ENCODE measurements at regions not wholly inside any gene's neighbourhood (a gene's known extent, or its start where the extent isn't known, plus 50 kb on each side); places are given as distances from the start of the nearest gene placed in this dataset.
A peak's percentile ranks its signal among the peaks of the same experiment; 100 is the strongest.

DNA sequence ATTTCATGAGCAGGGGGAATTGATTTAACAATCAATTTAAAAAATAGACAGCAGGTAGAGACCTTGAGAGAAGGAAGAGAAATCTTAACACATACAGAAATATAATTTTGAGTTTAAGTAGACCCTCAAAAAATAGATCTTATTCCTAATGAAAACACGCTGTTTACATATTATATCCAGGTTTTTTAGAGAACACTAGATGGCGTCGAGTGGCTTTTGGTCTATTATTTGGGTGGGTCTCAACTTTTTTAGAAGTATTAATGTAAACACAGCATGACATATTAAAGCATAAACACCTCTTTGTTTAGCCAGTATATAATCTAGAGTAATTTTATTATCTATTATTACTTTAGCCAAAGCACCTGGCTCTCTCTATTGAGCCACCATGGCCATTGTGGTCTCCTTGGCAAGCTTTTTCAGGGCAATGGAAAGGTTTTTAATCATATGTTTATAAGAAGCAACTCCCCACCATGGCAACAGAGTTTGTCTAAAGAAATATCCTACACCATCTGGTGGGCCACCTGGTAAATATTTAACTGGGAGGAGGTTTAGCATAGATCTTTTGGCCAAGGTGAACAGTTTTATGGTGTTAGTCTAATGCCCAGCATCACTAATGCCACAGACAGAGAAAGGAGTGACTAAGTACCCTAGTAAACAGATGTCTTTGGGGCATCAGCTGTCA, 59.7 kb upstream of the PRSS1 start:
- TF ChIP-seq, protein P1, sequence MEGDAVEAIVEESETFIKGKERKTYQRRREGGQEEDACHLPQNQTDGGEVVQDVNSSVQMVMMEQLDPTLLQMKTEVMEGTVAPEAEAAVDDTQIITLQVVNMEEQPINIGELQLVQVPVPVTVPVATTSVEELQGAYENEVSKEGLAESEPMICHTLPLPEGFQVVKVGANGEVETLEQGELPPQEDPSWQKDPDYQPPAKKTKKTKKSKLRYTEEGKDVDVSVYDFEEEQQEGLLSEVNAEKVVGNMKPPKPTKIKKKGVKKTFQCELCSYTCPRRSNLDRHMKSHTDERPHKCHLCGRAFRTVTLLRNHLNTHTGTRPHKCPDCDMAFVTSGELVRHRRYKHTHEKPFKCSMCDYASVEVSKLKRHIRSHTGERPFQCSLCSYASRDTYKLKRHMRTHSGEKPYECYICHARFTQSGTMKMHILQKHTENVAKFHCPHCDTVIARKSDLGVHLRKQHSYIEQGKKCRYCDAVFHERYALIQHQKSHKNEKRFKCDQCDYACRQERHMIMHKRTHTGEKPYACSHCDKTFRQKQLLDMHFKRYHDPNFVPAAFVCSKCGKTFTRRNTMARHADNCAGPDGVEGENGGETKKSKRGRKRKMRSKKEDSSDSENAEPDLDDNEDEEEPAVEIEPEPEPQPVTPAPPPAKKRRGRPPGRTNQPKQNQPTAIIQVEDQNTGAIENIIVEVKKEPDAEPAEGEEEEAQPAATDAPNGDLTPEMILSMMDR (conservative IDR thresholded peaks at IDR 0.05) = peak; percentile 45
- no peak for TF ChIP-seq EZH2 (IDR thresholded peaks at IDR 0.05; ENCODE audit: low read depth)

All from PC-9 (cell line).